HepG2 (cell line): ENCODE measurements at regions not wholly inside any gene's neighbourhood (a gene's known extent, or its start where the extent isn't known, plus 50 kb on each side); places are given as distances from the start of the nearest gene placed in this dataset.

Experiments used
- BRCA1 ChIP-seq: sonication (generic); formaldehyde crosslinking; IDR thresholded peaks from 2 replicates; pipeline ENCODE4 v1.4.0; 2020; ENCODE audit warnings: missing genetic modification reagents
- FOXP1 ChIP-seq, 2 experiments: fragments of 450-650 bp in 1 of 2; IDR thresholded peaks; 2 replicates each; pipeline ENCODE4 v1.6.1; 2017 to 2018; ENCODE audit warnings: antibody characterized with exemption in 1 of 2
- PRPF4 ChIP-seq: fragments of 200-400 bp; formaldehyde crosslinking; IDR thresholded peaks from 2 replicates; pipeline ENCODE4 v1.6.1; 2016; ENCODE audit warnings: low read length, low read depth; ENCODE audit not compliant: poor library complexity, severe bottlenecking
- ZNF350 ChIP-seq: sonication (generic); formaldehyde crosslinking; IDR thresholded peaks from 2 replicates; pipeline ENCODE4 v1.4.0; 2020; ENCODE audit warnings: mild to moderate bottlenecking, low read depth, missing genetic modification reagents, borderline replicate concordance

GRCh38 chr1:173293756-173294155 lies 86.6 kb upstream of the TNFSF4 start:
- TF ChIP-seq BRCA1 (no peak), ZNF350 (CRISPR knock-in tag) (no peak), FOXP1 (IDR thresholded peaks at IDR 0.05) (no peak), FOXP1 (CRISPR knock-in tag; IDR thresholded peaks at IDR 0.05) (no peak), PRPF4 (no peak)
